ENCODE measurements at regions not wholly inside any gene's neighbourhood (a gene's known extent, or its start where the extent isn't known, plus 50 kb on each side); places are given as distances from the start of the nearest gene placed in this dataset.

- in situ Hi-C loops (cut with HindIII; ENCODE audit: low sequenced_read_pairs): no loop called here
Measured at GRCh38 chr3:36244728-36245127, 135.6 kb upstream of the STAC start.

- in situ Hi-C loops (cut with HindIII; ENCODE audit: low sequenced_read_pairs): no loop called here
Measured at GRCh38 chr3:36248374-36248773, 131.9 kb upstream of the STAC start.

GRCh38 chr3:36250191-36250590 lies 130.1 kb upstream of the STAC start:
- in situ Hi-C loops (cut with HindIII; ENCODE audit: low sequenced_read_pairs): no loop called here

GRCh38 chr3:36257158-36257852 lies 123.0 kb upstream of the STAC start:
- in situ Hi-C loops (cut with HindIII; ENCODE audit: low sequenced_read_pairs): no loop called here

GRCh38 chr3:36258421-36258820 lies 121.9 kb upstream of the STAC start:
- in situ Hi-C loops (cut with HindIII; ENCODE audit: low sequenced_read_pairs): no loop called here

GRCh38 chr3:36259580-36259979 lies 120.7 kb upstream of the STAC start:
- in situ Hi-C loops (cut with HindIII; ENCODE audit: low sequenced_read_pairs): no loop called here

- in situ Hi-C loops (cut with HindIII; ENCODE audit: low sequenced_read_pairs): no loop called here
Measured at GRCh38 chr3:36269274-36269673, 111.0 kb upstream of the STAC start.

GRCh38 chr3:36282766-36283165 lies 97.5 kb upstream of the STAC start:
- in situ Hi-C loops (cut with HindIII; ENCODE audit: low sequenced_read_pairs): loop anchor here (5.0 kb wide), 1 partner anchor 65 kb away; no protein-coding TSS in a partner anchor

- in situ Hi-C loops (cut with HindIII; ENCODE audit: low sequenced_read_pairs): no loop called here
Measured at GRCh38 chr3:36295296-36295695, 85.0 kb upstream of the STAC start.

GRCh38 chr3:36297195-36297594 lies 83.1 kb upstream of the STAC start:
- in situ Hi-C loops (cut with HindIII; ENCODE audit: low sequenced_read_pairs): no loop called here

- in situ Hi-C loops (cut with HindIII; ENCODE audit: low sequenced_read_pairs): no loop called here
Measured at GRCh38 chr3:36298188-36298587, 82.1 kb upstream of the STAC start.

GRCh38 chr3:36302158-36302509 lies 78.2 kb upstream of the STAC start:
- in situ Hi-C loops (cut with HindIII; ENCODE audit: low sequenced_read_pairs): no loop called here

- in situ Hi-C loops (cut with HindIII; ENCODE audit: low sequenced_read_pairs): no loop called here
Measured at GRCh38 chr3:36302626-36303025, 77.7 kb upstream of the STAC start.

- in situ Hi-C loops (cut with HindIII; ENCODE audit: low sequenced_read_pairs): no loop called here
Measured at GRCh38 chr3:36303286-36303685, 77.0 kb upstream of the STAC start.

GRCh38 chr3:36305929-36306520 lies 74.3 kb upstream of the STAC start:
- in situ Hi-C loops (cut with HindIII; ENCODE audit: low sequenced_read_pairs): no loop called here

- in situ Hi-C loops (cut with HindIII; ENCODE audit: low sequenced_read_pairs): no loop called here
Measured at GRCh38 chr3:36309092-36309491, 71.2 kb upstream of the STAC start.

- in situ Hi-C loops (cut with HindIII; ENCODE audit: low sequenced_read_pairs): no loop called here
Measured at GRCh38 chr3:36312351-36312750, 68.0 kb upstream of the STAC start.

- in situ Hi-C loops (cut with HindIII; ENCODE audit: low sequenced_read_pairs): no loop called here
Measured at GRCh38 chr3:36317915-36318314, 62.4 kb upstream of the STAC start.

GRCh38 chr3:36318621-36319200 lies 61.6 kb upstream of the STAC start:
- in situ Hi-C loops (cut with HindIII; ENCODE audit: low sequenced_read_pairs): no loop called here

GRCh38 chr3:36319680-36320079 lies 60.6 kb upstream of the STAC start:
- in situ Hi-C loops (cut with HindIII; ENCODE audit: low sequenced_read_pairs): no loop called here
